ENCODE measurements at regions not wholly inside any gene's neighbourhood (a gene's known extent, or its start where the extent isn't known, plus 50 kb on each side); places are given as distances from the start of the nearest gene placed in this dataset.

GRCh38 chr3:90261481-90262433 is 1154.3 kb downstream of the EPHA3 start:
- H3K4me1 ChIP-seq (ENCODE audit: control insufficient read depth, insufficient read depth, low read length): no peaks in the 10 kb centered on the region
- H3K27me3 ChIP-seq (ENCODE audit: control insufficient read depth in 1 of 2, insufficient read depth in 2 of 2, low read length in 2 of 2): no peaks in the 10 kb centered on the region
- H3K36me3 ChIP-seq (ENCODE audit: control insufficient read depth in 2 of 2, insufficient read depth in 2 of 2, low read length in 2 of 2): no peaks in the 10 kb centered on the region
- H3K9ac ChIP-seq (ENCODE audit: low read length in 2 of 2): no peak overlapping the region
- H3K4me3 ChIP-seq (ENCODE audit: low read length in 2 of 2): no peak overlapping the region
- no peak overlapping the region for H3K27ac ChIP-seq (ENCODE audit: low read length)
- peaks cover 0 to 2% of the 10 kb centered on the region in 2 donors for H3K9me3 ChIP-seq (ENCODE audit: control insufficient read depth in 2 of 2, low read length in 2 of 2)
